ENCODE measurements at regions not wholly inside any gene's neighbourhood (a gene's known extent, or its start where the extent isn't known, plus 50 kb on each side); places are given as distances from the start of the nearest gene placed in this dataset.

- H3K9me2 ChIP-seq (replicated peaks; ENCODE audit: control insufficient read depth, low read length), result no peaks in the 10 kb centered on the region
- H3K4me1 ChIP-seq (ENCODE audit: control insufficient read depth, low read length), result no peaks in the 10 kb centered on the region
- no peak overlapping the region for H3K4me3 ChIP-seq (ENCODE audit: low read length)
- no peak overlapping the region for H3K27ac ChIP-seq (ENCODE audit: low read depth, low read length)
- H3K36me3 ChIP-seq (ENCODE audit: control insufficient read depth, low read length), result no peaks in the 10 kb centered on the region
- no peak overlapping the region for H3K4me2 ChIP-seq (ENCODE audit: low read length)
- no peaks in the 10 kb centered on the region for H3K27me3 ChIP-seq (ENCODE audit: control insufficient read depth, low read length)
- no peaks in the 10 kb centered on the region for H3K9me3 ChIP-seq (ENCODE audit: control insufficient read depth, insufficient read depth, low read length)
- no peaks in the 10 kb centered on the region for H4K20me1 ChIP-seq (ENCODE audit: control insufficient read depth, insufficient read depth, low read depth, low read length)
- H3F3A ChIP-seq (ENCODE audit: control insufficient read depth, insufficient read depth), result no peaks in the 10 kb centered on the region
- H3K79me2 ChIP-seq (ENCODE audit: control insufficient read depth, low read length), result no peaks in the 10 kb centered on the region
- TF ChIP-seq, protein P1, sequence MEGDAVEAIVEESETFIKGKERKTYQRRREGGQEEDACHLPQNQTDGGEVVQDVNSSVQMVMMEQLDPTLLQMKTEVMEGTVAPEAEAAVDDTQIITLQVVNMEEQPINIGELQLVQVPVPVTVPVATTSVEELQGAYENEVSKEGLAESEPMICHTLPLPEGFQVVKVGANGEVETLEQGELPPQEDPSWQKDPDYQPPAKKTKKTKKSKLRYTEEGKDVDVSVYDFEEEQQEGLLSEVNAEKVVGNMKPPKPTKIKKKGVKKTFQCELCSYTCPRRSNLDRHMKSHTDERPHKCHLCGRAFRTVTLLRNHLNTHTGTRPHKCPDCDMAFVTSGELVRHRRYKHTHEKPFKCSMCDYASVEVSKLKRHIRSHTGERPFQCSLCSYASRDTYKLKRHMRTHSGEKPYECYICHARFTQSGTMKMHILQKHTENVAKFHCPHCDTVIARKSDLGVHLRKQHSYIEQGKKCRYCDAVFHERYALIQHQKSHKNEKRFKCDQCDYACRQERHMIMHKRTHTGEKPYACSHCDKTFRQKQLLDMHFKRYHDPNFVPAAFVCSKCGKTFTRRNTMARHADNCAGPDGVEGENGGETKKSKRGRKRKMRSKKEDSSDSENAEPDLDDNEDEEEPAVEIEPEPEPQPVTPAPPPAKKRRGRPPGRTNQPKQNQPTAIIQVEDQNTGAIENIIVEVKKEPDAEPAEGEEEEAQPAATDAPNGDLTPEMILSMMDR (IDR thresholded peaks at IDR 0.05; ENCODE audit: low read depth, low read length, poor library complexity, severe bottlenecking), result no peak
- no peak for TF ChIP-seq EZH2phosphoT487 (IDR thresholded peaks at IDR 0.05; ENCODE audit: borderline replicate concordance, low read length)
Measured at GRCh38 chr5:67966712-67967111, 248.8 kb upstream of the PIK3R1 start.

- Histone ChIP-seq H3K9me2 (replicated peaks; ENCODE audit: control insufficient read depth, low read length) (no peaks in the 10 kb centered on the region), H3K4me3 (ENCODE audit: low read length) (no peak overlapping the region), H4K20me1 (ENCODE audit: control insufficient read depth, insufficient read depth, low read depth, low read length) (no peaks in the 10 kb centered on the region), H3K27me3 (ENCODE audit: control insufficient read depth, low read length) (no peaks in the 10 kb centered on the region), H3K36me3 (ENCODE audit: control insufficient read depth, low read length) (no peaks in the 10 kb centered on the region), H3K4me2 (ENCODE audit: low read length) (no peak overlapping the region), H3K4me1 (ENCODE audit: control insufficient read depth, low read length) (no peaks in the 10 kb centered on the region), H3K79me2 (ENCODE audit: control insufficient read depth, low read length) (no peaks in the 10 kb centered on the region), H3K27ac (ENCODE audit: low read depth, low read length) (no peak overlapping the region), H3K9me3 (ENCODE audit: control insufficient read depth, insufficient read depth, low read length) (no peaks in the 10 kb centered on the region), H3F3A (ENCODE audit: control insufficient read depth, insufficient read depth) (no peaks in the 10 kb centered on the region)
- TF ChIP-seq EZH2phosphoT487 (IDR thresholded peaks at IDR 0.05; ENCODE audit: borderline replicate concordance, low read length), result no peak
- TF ChIP-seq, protein P1 (IDR thresholded peaks at IDR 0.05; ENCODE audit: low read depth, low read length, poor library complexity, severe bottlenecking), result no peak
Measured at GRCh38 chr5:67964619-67965018, 250.9 kb upstream of the PIK3R1 start.

DNA sequence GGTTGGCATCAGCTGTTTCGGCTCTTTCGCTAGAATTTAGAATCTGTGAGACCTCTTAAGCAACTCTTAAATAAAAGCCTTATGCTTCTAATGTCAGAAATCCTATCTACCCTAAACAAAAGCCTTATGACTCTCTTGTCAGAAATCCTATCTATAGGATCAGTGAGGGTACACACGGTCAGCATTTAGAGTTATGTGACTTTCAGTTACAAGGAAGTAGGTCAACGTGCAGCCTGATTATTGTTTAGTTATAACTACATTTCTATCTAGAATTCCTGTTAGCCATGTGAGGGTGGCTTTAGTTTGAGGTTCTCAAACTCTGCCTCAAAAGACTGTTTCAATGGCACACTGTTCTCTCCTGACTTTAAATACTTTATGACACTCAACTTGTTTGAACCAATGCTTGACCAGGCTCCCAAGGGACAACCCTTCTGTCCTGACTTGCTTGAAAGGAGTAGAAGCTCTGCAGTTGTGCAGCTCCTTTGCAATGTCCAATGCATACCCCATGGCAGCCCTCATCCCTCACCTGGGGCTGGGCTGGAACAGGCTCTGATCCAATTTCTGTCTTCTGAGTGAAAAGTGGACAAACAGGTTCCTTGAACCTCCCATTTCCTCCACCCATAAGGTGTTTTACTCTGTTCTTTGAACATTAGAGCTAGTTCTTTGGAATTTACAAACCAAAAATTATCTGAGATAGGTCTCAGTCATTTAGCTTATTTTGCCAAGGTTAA, 251.6 kb upstream of the PIK3R1 start:
- H3K4me1 ChIP-seq (ENCODE audit: control insufficient read depth, low read length), result no peaks in the 10 kb centered on the region
- no peaks in the 10 kb centered on the region for H3K27me3 ChIP-seq (ENCODE audit: control insufficient read depth, low read length)
- no peaks in the 10 kb centered on the region for H3K79me2 ChIP-seq (ENCODE audit: control insufficient read depth, low read length)
- no peak overlapping the region for H3K27ac ChIP-seq (ENCODE audit: low read depth, low read length)
- H4K20me1 ChIP-seq (ENCODE audit: control insufficient read depth, insufficient read depth, low read depth, low read length), result no peaks in the 10 kb centered on the region
- no peaks in the 10 kb centered on the region for H3K36me3 ChIP-seq (ENCODE audit: control insufficient read depth, low read length)
- no peaks in the 10 kb centered on the region for H3K9me3 ChIP-seq (ENCODE audit: control insufficient read depth, insufficient read depth, low read length)
- no peak overlapping the region for H3K4me2 ChIP-seq (ENCODE audit: low read length)
- TF ChIP-seq, protein P1 (IDR thresholded peaks at IDR 0.05; ENCODE audit: low read depth, low read length, poor library complexity, severe bottlenecking), result no peak
- no peak for TF ChIP-seq EZH2phosphoT487 (IDR thresholded peaks at IDR 0.05; ENCODE audit: borderline replicate concordance, low read length)
- no peaks in the 10 kb centered on the region for H3K9me2 ChIP-seq (replicated peaks; ENCODE audit: control insufficient read depth, low read length)
- H3K4me3 ChIP-seq (ENCODE audit: low read length), result no peak overlapping the region
- H3F3A ChIP-seq (ENCODE audit: control insufficient read depth, insufficient read depth), result no peaks in the 10 kb centered on the region

All from DOHH2 (cell line).